SK-N-SH treated with all-trans-retinoic acid at 6 μM for 48 hours (cell line): ENCODE measurements at regions not wholly inside any gene's neighbourhood (a gene's known extent, or its start where the extent isn't known, plus 50 kb on each side); places are given as distances from the start of the nearest gene placed in this dataset.

Experiments
- ARNTL ChIP-seq: fragments of 450-650 bp; formaldehyde crosslinking; IDR thresholded peaks from 2 replicates; pipeline ENCODE4 v1.5.0; 2020; ENCODE audit warnings: low read depth, mild to moderate bottlenecking, moderate library complexity, borderline replicate concordance
- CREB5 ChIP-seq: fragments of 250-450 bp; sonication (Bioruptor Pico); IDR thresholded peaks from 2 replicates; pipeline ENCODE4 v1.5.1; 2020; ENCODE audit warnings: low read depth, mild to moderate bottlenecking, moderate library complexity
- PATZ1 ChIP-seq: fragments of 250-450 bp; sonication (Bioruptor Pico); IDR thresholded peaks from 2 replicates; pipeline ENCODE4 v1.8.0; 2020; ENCODE audit warnings: mild to moderate bottlenecking, moderate library complexity, borderline replicate concordance
- RARB ChIP-seq: fragments of 250-450 bp; sonication (Bioruptor Pico); IDR thresholded peaks from 2 replicates; pipeline ENCODE4 v1.8.0; 2021; ENCODE audit warnings: mild to moderate bottlenecking, moderate library complexity
- TCF4 ChIP-seq: fragments of 250-450 bp; sonication (Bioruptor Pico); IDR thresholded peaks from 2 replicates; pipeline ENCODE4 v1.8.0; 2021; ENCODE audit warnings: mild to moderate bottlenecking, moderate library complexity, borderline replicate concordance
- TSHZ2 ChIP-seq: fragments of 250-450 bp; sonication (Bioruptor Pico); IDR thresholded peaks from 2 replicates; pipeline ENCODE4 v1.5.0; 2020; ENCODE audit warnings: mild to moderate bottlenecking, moderate library complexity
- ZC3H10 ChIP-seq: fragments of 250-450 bp; sonication (Bioruptor Pico); IDR thresholded peaks from 2 replicates; pipeline ENCODE4 v1.5.1; 2021; ENCODE audit warnings: mild to moderate bottlenecking, moderate library complexity
- ZFP3 ChIP-seq: fragments of 250-450 bp; sonication (Bioruptor Pico); IDR thresholded peaks from 2 replicates; pipeline ENCODE4 v1.5.0; 2020; ENCODE audit warnings: mild to moderate bottlenecking, moderate library complexity
- ZFP30 ChIP-seq: fragments of 450-650 bp; formaldehyde crosslinking; IDR thresholded peaks from 2 replicates; pipeline ENCODE4 v1.5.0; 2022; ENCODE audit warnings: mild to moderate bottlenecking, moderate library complexity
- ZNF565 ChIP-seq: fragments of 450-650 bp; formaldehyde crosslinking; conservative IDR thresholded peaks from 2 replicates; pipeline ENCODE4 v1.5.0; 2020; ENCODE audit warnings: low read depth, mild to moderate bottlenecking, moderate library complexity

GRCh38 chr3:4015426-4015825, 216.2 kb downstream of the LRRN1 start:
- TF ChIP-seq CREB5 (CRISPR knock-in tag) (no peak), ZFP3 (CRISPR knock-in tag) (no peak), PATZ1 (CRISPR knock-in tag) (no peak), ZNF565 (no peak), ZC3H10 (CRISPR knock-in tag) (no peak), TSHZ2 (CRISPR knock-in tag) (no peak), ARNTL (no peak), ZFP30 (CRISPR knock-in tag) (no peak), RARB (CRISPR knock-in tag) (no peak), TCF4 (no peak)
